Stimulated activated effector memory CD8-positive, alpha-beta T cell treated with anti-CD3 and anti-CD28 coated beads, Interleukin-12 subunit alpha, Interleukin-12 subunit beta, amount 100 ng/mL, for 72 hours (primary cell): ENCODE measurements at regions not wholly inside any gene's neighbourhood (a gene's known extent, or its start where the extent isn't known, plus 50 kb on each side); places are given as distances from the start of the nearest gene placed in this dataset.
"Not testable (repeated sequence)": the region's sequence is repeated elsewhere in the genome, so short reads cannot be mapped to it uniquely, and the experiment has no call there.

Source experiments
- ATAC-seq: fragments of 150-1000 bp; cut with Tn5 transposase; 2 replicates; pipeline ENCODE4 v1.10.0; 2021
- DNase-seq, 2 donors: peaks; one replicate each; pipeline ENCODE4 v3.0.0; 2021 to 2022; ENCODE audit warnings: low spot score in 2 of 2
- H3K27ac Mint-ChIP-seq: one replicate; pipeline ENCODE4 v1.8.0; 2022; ENCODE audit warnings: mild to moderate bottlenecking, mixed read lengths
- H3K36me3 Mint-ChIP-seq: one replicate; pipeline ENCODE4 v1.8.0; 2022; ENCODE audit warnings: mild to moderate bottlenecking, mixed read lengths
- H3K4me1 Mint-ChIP-seq: one replicate; pipeline ENCODE4 v1.8.0; 2022; ENCODE audit warnings: mixed read lengths
- H3K4me3 Mint-ChIP-seq: one replicate; pipeline ENCODE4 v1.8.0; 2022; ENCODE audit warnings: mild to moderate bottlenecking, mixed read lengths
- H3K9me3 Mint-ChIP-seq: one replicate; pipeline ENCODE4 v1.8.0; 2022; ENCODE audit warnings: mixed read lengths

DNA sequence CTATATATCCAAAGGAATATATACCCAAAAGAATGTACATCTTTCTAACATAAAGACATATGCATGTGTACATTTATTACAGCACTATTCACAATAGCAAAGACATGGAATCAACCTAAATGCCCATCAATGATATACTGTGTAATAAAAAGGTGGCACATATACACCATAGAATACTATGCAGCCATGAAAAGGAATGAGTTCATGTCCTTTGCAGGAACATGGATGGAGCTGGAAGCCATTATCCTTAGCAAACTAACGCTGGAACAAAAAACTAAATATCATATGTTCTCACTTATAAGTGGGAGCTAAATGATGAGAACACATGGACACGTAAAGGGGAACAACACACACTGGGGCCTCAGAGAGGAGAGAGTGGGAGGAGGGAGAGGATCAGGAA is 365.7 kb upstream of the FTMT start:
- not testable (repeated sequence) for H3K4me1 Mint-ChIP-seq, H3K27ac Mint-ChIP-seq, DNase-seq, ATAC-seq, H3K36me3 Mint-ChIP-seq, H3K4me3 Mint-ChIP-seq
- H3K9me3 Mint-ChIP-seq: peaks cover 12% of the 10 kb centered on the region

DNA sequence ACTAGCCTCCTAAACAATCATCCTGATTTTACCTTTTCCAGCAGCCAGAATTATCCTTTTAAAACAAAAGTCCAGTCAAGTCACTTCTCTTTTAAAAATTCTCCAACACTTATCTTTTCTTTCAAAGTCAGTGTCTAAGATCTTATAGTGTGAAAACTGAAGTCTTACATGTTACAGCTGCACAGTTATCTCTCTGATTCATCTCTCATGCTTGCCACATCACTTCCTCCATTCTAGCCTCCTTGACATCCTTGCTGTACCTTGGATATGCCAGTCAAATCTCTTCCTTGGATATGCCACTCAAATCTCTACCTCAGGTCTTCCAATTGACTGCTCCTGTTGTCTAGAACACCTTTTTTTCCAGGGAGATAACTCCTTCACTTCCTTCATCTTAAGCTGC is 361.7 kb upstream of the FTMT start:
- Mint-ChIP-seq H3K9me3 (peaks cover 12% of the 10 kb centered on the region), H3K36me3 (no peaks in the 10 kb centered on the region), H3K4me3 (no peak overlapping the region), H3K27ac (no peak overlapping the region), H3K4me1 (no peaks in the 10 kb centered on the region)
- ATAC-seq (no peak), DNase-seq (no peak)

DNA sequence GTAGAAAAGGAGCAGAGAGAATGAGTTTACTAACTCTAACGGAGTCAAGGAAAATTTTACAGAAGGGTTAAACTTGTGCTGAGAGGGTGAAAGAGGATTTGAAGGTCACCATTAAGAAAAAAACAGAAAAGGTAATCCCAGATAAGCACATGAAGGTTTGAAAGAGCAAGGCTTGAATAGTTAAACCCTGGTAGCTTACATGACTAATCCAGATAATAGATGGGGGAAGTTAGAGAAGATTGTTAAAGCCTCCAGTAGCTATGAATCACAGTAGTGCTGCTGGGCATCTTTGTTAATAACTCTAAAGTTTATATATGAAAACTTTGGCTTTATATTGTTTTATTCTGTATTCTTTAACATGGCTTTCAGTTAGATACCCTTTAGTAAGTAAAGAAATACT is 354.5 kb upstream of the FTMT start:
- DNase-seq (no peak), ATAC-seq (no peak)
- Mint-ChIP-seq H3K36me3 (no peaks in the 10 kb centered on the region), H3K9me3 (peaks cover 9% of the 10 kb centered on the region), H3K4me1 (no peaks in the 10 kb centered on the region), H3K4me3 (no peak overlapping the region), H3K27ac (no peak overlapping the region)

DNA sequence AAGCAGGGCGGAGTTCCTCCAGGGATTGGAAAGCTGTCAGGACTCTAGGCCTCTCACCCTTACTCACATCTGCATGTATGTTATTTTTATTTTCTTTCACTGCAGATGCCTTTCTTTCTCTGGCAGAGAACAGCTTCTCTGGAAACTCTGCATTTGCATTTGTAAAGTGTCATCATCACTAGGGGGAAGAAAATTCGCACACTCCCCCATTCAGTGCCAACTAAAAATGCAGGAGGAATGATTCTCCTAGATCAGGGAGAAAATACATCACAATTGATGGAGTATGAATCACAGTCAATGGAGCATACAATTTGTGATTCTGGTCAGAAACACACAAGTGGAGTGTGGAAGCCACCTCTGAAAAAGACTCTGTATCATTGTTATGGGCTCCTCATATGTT is 351.4 kb upstream of the FTMT start:
- DNase-seq (no peak), ATAC-seq (no peak)
- Mint-ChIP-seq H3K9me3 (peaks cover 9% of the 10 kb centered on the region), H3K4me3 (no peak overlapping the region), H3K4me1 (no peaks in the 10 kb centered on the region), H3K27ac (no peak overlapping the region), H3K36me3 (no peaks in the 10 kb centered on the region)

DNA sequence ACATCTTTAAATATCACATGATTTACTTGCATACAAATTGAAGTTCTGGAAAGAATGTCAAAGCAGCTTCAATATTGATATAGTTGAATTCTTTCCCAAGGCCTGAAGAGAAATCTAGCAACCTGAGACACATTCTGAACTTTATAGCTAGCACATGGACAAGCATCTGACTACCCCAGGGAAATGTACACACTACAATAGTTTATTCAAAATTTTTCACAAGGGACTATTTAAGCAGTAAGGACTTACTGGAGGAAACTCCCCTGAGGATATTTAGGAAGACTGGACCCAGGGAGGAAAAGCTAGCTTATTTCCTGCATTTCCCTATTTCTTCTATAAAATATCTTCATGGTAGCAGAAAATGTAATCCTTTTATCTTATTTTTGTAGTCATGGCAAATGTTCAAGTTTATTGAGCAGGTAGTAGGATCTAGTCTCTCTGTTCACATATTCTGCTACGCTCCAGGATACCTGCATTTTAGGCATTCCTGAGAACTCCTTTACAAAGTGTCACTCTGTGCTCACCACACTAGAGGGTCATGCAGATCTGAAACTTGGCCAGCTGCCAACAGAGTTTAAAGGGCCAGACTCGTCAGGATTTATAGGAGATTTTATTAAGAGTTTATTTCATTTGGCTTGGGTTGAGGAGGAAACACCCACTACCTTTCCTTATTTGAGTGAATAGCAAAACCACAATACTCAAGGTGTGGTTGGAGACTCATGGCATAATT is 348.4 kb upstream of the FTMT start:
- no peak overlapping the region for H3K4me3 Mint-ChIP-seq
- no peak for ATAC-seq
- peaks cover 5% of the 10 kb centered on the region for H3K9me3 Mint-ChIP-seq
- no peaks in the 10 kb centered on the region for H3K4me1 Mint-ChIP-seq
- DNase-seq: no peak
- H3K27ac Mint-ChIP-seq: no peak overlapping the region
- no peaks in the 10 kb centered on the region for H3K36me3 Mint-ChIP-seq

DNA sequence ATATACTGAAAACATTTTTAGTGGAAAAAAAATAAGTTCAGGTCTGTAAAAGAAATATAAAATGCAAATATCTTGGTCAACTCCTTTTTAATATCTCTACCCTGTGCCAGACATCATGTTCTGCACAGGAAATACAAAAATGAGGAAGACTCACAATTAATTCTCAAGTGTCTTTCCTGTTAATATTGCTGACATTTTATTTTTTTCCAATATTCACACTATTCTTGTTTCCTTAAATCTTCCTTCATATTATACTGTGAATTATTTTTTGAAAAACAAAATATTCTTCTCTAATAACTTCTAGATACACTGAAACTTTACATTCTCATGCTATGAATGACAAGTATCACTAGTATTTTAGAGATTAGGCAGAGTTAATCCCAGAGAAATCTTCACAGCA is 334.7 kb upstream of the FTMT start:
- Mint-ChIP-seq H3K9me3 (peaks cover 10% of the 10 kb centered on the region), H3K27ac (no peak overlapping the region), H3K4me1 (no peaks in the 10 kb centered on the region), H3K4me3 (no peak overlapping the region), H3K36me3 (no peaks in the 10 kb centered on the region)
- no peak for ATAC-seq
- no peak for DNase-seq

DNA sequence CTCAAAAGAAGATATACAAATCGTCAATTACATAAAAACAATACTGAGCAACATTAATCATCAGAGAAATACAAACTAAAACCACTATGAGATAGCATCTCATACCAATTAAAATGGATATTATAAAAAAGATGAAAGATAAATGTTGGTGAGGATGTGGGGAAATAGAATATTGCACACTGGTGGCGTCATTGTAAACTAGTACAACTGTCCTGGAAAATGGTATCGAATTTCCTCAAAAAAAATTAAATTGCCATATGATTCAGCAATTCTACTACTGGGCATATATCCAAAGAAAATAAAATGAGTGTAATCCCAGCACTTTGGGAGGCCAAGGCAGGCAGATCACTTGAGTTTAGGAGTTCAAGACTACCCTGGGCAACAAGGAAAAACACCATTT is 326.0 kb upstream of the FTMT start:
- Mint-ChIP-seq H3K4me1 (no peaks in the 10 kb centered on the region), H3K27ac (no peak overlapping the region), H3K4me3 (no peak overlapping the region), H3K36me3 (no peaks in the 10 kb centered on the region), H3K9me3 (peaks cover 23% of the 10 kb centered on the region)
- ATAC-seq: no peak
- DNase-seq: no peak

DNA sequence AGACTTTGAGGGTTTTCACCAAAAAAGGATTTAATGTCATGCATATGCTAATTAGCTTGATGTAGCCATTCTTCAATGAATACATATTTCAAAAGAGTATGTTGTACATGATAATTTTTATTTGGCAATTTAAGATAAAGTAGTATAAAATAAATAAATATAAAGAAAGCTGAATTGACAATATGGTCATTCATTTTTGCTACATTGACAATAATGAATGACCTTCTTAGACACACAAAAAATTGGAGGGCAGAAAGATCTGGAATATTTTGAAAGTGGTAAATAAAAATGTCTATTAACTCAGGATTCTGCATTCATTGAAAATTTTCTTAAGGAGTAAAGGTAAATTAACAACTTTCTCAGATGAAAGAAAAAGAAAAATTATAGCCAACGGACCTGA is 324.8 kb upstream of the FTMT start:
- Mint-ChIP-seq H3K36me3 (no peaks in the 10 kb centered on the region), H3K4me3 (no peak overlapping the region)

DNA sequence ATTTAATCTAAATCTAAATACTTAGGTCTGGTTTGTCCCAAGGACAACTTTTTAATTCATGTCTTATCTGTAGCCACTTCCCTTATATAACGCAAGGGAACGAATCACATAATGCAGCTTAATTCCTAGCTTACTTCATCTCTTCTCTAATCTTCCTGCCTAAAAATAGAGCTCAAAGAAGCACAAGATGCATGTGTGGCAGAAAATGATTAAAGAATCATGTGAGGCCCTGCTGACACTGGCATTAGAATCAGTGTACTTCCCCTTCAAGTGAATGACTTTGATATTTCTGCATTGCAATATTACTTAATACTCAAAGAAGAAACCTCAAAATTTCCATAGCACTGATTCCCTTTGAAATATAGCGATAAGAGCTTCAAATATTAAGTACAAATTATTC is 317.9 kb upstream of the FTMT start:
- DNase-seq: no peak
- Mint-ChIP-seq H3K27ac (no peak overlapping the region), H3K36me3 (no peaks in the 10 kb centered on the region), H3K9me3 (peaks cover 14% of the 10 kb centered on the region), H3K4me1 (no peaks in the 10 kb centered on the region), H3K4me3 (no peak overlapping the region)
- ATAC-seq: no peak

More for the DNA sequence above, 324.8 kb upstream of the FTMT start:
- no peak for DNase-seq
- Mint-ChIP-seq H3K9me3 (peaks cover 21% of the 10 kb centered on the region), H3K4me1 (no peaks in the 10 kb centered on the region), H3K27ac (no peak overlapping the region)
- ATAC-seq: no peak

DNA sequence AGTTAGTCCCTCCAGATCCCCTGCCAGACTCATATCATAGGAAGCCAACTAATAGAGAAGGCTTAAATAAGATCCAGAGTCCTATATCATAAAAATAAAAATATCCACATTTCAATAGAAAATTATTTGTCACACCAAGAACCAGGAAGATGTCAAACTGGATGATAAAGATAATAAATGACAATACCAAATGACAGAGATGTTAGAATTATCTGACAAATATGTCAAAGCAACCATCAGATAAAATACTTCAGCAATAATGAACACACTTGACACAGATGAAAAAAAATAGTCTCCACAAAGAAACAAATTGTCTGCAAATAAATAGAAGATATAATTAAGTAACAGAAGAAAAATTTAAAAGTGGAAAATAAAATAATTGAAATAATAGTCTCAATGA is 300.7 kb upstream of the FTMT start:
- no peaks in the 10 kb centered on the region for H3K4me1 Mint-ChIP-seq
- DNase-seq (no peak), ATAC-seq (no peak)
- H3K9me3 Mint-ChIP-seq: peaks cover 12% of the 10 kb centered on the region
- H3K36me3 Mint-ChIP-seq: no peaks in the 10 kb centered on the region
- no peak overlapping the region for H3K4me3 Mint-ChIP-seq
- H3K27ac Mint-ChIP-seq: no peak overlapping the region

DNA sequence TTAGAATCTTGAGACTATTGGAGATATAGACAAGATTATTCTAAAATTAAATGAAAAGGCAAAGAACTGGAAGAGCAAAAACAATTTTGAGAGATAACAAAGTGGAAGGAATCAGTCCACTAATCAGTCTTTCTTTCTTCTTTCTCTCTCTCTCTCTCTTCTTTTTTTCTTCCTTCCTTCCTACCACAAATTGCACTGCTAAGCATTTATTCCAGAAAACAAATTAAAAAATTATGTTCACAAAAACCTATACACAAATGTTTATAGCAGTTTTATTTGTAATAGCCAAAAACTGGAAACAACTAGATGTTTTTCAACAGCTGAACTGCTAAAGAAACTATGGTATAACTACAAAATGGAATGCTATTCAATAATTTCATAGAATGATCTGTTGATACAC is 291.9 kb upstream of the FTMT start:
- Mint-ChIP-seq H3K9me3 (peaks cover 15% of the 10 kb centered on the region), H3K36me3 (no peaks in the 10 kb centered on the region), H3K4me1 (no peaks in the 10 kb centered on the region), H3K4me3 (no peak overlapping the region), H3K27ac (no peak overlapping the region)
- no peak for DNase-seq
- no peak for ATAC-seq

DNA sequence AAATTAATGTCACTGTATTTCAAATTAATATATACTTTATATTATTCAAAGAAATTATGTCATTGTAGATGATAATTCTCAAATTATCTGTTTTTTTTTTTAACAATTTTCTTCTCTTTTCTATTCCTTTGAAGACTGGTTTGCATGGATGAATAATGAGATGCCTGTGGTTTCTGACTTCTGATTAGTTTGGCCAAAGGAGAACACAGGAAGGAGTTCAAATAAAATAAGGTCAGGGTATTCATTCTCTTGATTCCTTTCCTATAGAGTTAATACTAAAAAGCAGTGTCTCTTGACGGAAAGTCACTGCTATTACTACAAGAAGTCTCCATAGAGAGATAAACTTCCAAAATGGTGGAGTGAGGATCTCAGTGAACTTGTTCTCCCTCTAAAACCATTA is 279.6 kb upstream of the FTMT start:
- ATAC-seq (no peak), DNase-seq (no peak)
- H3K4me3 Mint-ChIP-seq: no peak overlapping the region

DNA sequence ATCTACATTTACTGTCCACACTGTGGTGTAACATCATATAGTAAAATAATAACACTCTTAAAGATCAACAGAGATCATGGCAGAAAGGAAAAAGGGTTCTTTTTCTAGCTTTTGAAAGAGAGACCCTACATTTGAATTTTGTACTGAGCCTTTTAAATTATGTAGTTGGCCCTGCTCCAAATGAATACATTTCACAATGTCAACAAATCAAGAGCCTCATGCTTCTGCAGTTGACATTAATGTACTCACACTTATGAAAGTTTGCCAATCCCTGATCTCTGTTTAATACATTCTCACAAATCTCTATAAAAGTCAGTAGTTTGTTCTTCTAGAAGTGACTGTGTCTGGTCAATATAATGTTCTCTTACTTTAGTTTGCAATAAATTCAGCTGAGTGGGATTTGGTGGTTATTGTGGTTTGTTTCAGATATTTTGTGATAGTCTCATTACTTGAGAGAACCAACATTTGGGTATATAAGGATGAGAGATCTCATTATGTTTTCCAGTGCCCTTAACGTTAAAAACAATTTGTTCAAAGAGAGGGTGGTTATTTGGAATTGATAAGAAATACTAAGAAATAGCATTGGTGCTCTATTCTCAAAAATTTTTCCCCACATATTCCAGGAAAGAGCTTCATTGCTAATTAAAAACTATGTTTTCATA is 277.8 kb upstream of the FTMT start:
- ATAC-seq (no peak), DNase-seq (no peak)
- Mint-ChIP-seq H3K9me3 (peaks cover 15% of the 10 kb centered on the region), H3K4me3 (no peak overlapping the region), H3K27ac (no peak overlapping the region), H3K4me1 (no peaks in the 10 kb centered on the region), H3K36me3 (no peaks in the 10 kb centered on the region)

More for the DNA sequence above, 279.6 kb upstream of the FTMT start:
- H3K36me3 Mint-ChIP-seq: no peaks in the 10 kb centered on the region
- H3K9me3 Mint-ChIP-seq: peaks cover 13% of the 10 kb centered on the region
- H3K27ac Mint-ChIP-seq: no peak overlapping the region
- no peaks in the 10 kb centered on the region for H3K4me1 Mint-ChIP-seq

DNA sequence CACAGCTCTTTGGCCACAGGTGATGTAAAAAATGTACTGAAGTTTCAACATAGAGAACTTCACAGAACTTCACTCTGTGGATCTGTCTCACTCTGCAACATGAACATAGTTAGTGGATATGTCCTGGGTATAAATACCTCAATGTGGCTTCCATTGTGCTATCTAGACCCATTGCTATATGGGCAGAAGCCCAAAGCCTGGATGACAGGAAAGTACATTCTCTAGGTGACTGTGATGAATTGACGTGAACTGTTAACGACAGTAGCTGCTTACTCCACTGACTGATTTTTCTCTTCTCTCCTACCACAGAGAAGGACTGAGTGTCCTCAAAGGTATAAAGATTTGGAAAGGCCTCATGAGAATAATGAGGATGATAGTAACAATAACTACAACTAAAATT is 270.1 kb upstream of the FTMT start:
- no peaks in the 10 kb centered on the region for H3K4me1 Mint-ChIP-seq
- no peaks in the 10 kb centered on the region for H3K36me3 Mint-ChIP-seq
- no peak overlapping the region for H3K27ac Mint-ChIP-seq
- H3K9me3 Mint-ChIP-seq: peaks cover 21% of the 10 kb centered on the region
- DNase-seq: no peak
- no peak for ATAC-seq
- H3K4me3 Mint-ChIP-seq: no peak overlapping the region

DNA sequence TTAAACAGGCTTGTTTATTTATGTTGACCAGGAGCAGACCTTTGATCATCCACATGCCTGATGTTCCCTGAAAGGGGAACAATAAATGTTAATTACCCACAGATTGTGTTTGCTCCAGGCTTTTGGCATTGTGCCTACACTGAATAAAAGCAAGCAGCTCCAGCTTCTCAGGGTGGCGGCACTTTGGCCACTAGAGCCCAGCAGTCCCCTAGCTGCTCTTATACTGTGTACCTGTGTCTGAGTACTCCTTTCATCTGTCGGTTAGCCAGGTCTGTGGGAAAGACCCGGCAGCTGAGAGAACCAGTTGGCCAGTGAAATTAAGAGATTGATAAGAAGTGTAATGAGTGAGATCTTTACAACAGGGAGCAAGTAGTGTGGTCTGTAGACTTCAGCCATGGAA is 254.8 kb upstream of the FTMT start:
- Mint-ChIP-seq H3K27ac (no peak overlapping the region), H3K4me1 (no peaks in the 10 kb centered on the region), H3K36me3 (no peaks in the 10 kb centered on the region), H3K9me3 (peaks cover 19% of the 10 kb centered on the region), H3K4me3 (no peak overlapping the region)
- ATAC-seq (no peak), DNase-seq (no peak)

DNA sequence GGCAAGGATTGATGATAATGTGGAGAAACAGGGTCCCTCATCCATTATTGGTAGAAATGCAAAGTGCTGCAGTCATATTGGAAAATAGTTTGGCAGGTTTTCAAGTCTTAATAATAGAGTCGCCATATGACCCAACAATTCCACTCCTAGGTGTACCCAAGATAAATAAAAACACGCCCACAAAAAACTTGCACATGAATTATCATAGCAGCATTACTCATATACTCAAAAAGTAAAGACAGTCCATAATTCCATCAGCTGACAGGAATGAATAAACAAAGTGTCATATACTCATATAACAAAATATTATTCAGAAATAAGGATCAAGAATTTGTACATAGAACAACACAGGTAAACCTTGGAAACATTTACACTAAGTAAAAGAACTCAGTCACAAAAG is 242.9 kb upstream of the FTMT start:
- ATAC-seq: no peak
- no peaks in the 10 kb centered on the region for H3K4me1 Mint-ChIP-seq
- no peaks in the 10 kb centered on the region for H3K36me3 Mint-ChIP-seq
- DNase-seq: no peak
- H3K27ac Mint-ChIP-seq: no peak overlapping the region
- H3K4me3 Mint-ChIP-seq: no peak overlapping the region
- H3K9me3 Mint-ChIP-seq: peaks cover 15% of the 10 kb centered on the region
